Endodermal cell (in vitro differentiated cells): ENCODE measurements at regions not wholly inside any gene's neighbourhood (a gene's known extent, or its start where the extent isn't known, plus 50 kb on each side); places are given as distances from the start of the nearest gene placed in this dataset.

Experiments used
- DNase-seq: peaks from one replicate; pipeline ENCODE4 v3.0.0-alpha.2; 2017
- H3K27ac ChIP-seq: 2 replicates; pipeline ENCODE4 v1.5.1; 2013; ENCODE audit warnings: mild to moderate bottlenecking, low read depth, low read length, moderate library complexity
- H3K27me3 ChIP-seq: 2 replicates; pipeline ENCODE4 v1.6.1; 2013; ENCODE audit warnings: mild to moderate bottlenecking, low read length, moderate library complexity; ENCODE audit not compliant: insufficient read depth, control insufficient read depth, poor library complexity, severe bottlenecking
- H3K36me3 ChIP-seq: 2 replicates; pipeline ENCODE4 v1.7.0; 2013; ENCODE audit warnings: mild to moderate bottlenecking, low read length, moderate library complexity; ENCODE audit not compliant: control insufficient read depth, insufficient read depth
- H3K4me1 ChIP-seq: one replicate; pipeline ENCODE4 v1.7.0; 2013; ENCODE audit warnings: low read length; ENCODE audit not compliant: control insufficient read depth, insufficient read depth
- H3K4me3 ChIP-seq: 2 replicates; pipeline ENCODE4 v1.5.1; 2013; ENCODE audit warnings: mild to moderate bottlenecking, low read length, moderate library complexity
- H3K9ac ChIP-seq: 2 replicates; pipeline ENCODE4 v1.6.1; 2013; ENCODE audit warnings: mild to moderate bottlenecking, low read length, moderate library complexity; ENCODE audit not compliant: poor library complexity, severe bottlenecking; ENCODE audit errors: extremely low read depth
- H3K9me3 ChIP-seq: 2 replicates; pipeline ENCODE4 v1.6.1; 2013; ENCODE audit warnings: mild to moderate bottlenecking, low read length, moderate library complexity; ENCODE audit not compliant: control insufficient read depth
- H3K27ac Mint-ChIP-seq: 2 replicates; pipeline ENCODE4 v1.8.0; 2020; ENCODE audit warnings: mixed read lengths
- H3K27me3 Mint-ChIP-seq: 2 replicates; pipeline ENCODE4 v1.8.0; 2021; ENCODE audit warnings: mild to moderate bottlenecking, mixed read lengths; ENCODE audit not compliant: insufficient read depth
- H3K36me3 Mint-ChIP-seq: 2 replicates; pipeline ENCODE4 v1.8.0; 2020; ENCODE audit warnings: low read depth, mixed read lengths
- H3K4me1 Mint-ChIP-seq: 2 replicates; pipeline ENCODE4 v1.8.0; 2020; ENCODE audit warnings: mixed read lengths
- H3K4me3 Mint-ChIP-seq: 2 replicates; pipeline ENCODE4 v1.8.0; 2020; ENCODE audit warnings: mild to moderate bottlenecking, moderate library complexity, mixed read lengths
- H3K9me3 Mint-ChIP-seq: 2 replicates; pipeline ENCODE4 v1.8.0; 2020; ENCODE audit warnings: mild to moderate bottlenecking, mixed read lengths
- WGBS, 2 experiments: methylation state at CpG; one replicate each; pipeline versions ENCODE4 v1.1.5 to v1.1.7; 2013; ENCODE audit warnings: missing lambda C conversion rate in 2 of 2, mixed read lengths in 1 of 2; ENCODE audit not compliant: insufficient coverage in 1 of 2, insufficient read length in 1 of 2; 5-methylcytosine and 5-hydroxymethylcytosine counted together
- TF ChIP-seq, protein P1 (sequence below): fragments of 200-600 bp; sonication (generic); conservative IDR thresholded peaks from 2 replicates; pipeline ENCODE4 v1.5.0; 2021; ENCODE audit warnings: antibody characterized with exemption, mild to moderate bottlenecking

DNA sequence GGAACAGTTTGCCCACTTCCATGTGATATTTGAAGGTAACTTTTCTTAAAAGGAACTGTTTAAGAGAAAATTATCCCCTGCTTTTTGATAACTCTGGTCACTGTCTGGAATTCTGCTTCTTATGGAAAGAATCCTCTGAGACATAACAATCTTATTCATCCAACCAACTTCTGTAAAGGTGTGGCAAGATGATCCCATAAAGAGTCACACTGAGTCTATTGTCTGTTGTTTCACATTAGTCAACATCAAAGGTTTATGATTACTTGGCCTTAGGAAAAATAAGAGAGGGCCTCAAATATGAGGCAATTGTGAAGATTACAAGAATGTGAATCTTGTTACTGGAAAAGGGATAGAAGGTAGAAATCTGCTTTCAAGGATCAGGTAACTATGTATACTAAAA, 88.0 kb upstream of the MAGEB18 start:
- no peaks in the 10 kb centered on the region for H3K27me3 Mint-ChIP-seq

GRCh38 chrX:26070882-26071281, 67.3 kb upstream of the MAGEB18 start:
- Histone ChIP-seq H3K27ac (no peak overlapping the region), H3K27me3 (no peaks in the 10 kb centered on the region), H3K9ac (no peak overlapping the region), H3K4me3 (no peak overlapping the region), H3K4me1 (no peaks in the 10 kb centered on the region), H3K36me3 (no peaks in the 10 kb centered on the region), H3K9me3 (no peaks in the 10 kb centered on the region)
- Mint-ChIP-seq H3K27ac (no peak overlapping the region), H3K36me3 (no peaks in the 10 kb centered on the region), H3K4me1 (no peaks in the 10 kb centered on the region), H3K9me3 (peaks cover 43% of the 10 kb centered on the region), H3K27me3 (no peaks in the 10 kb centered on the region), H3K4me3 (no peak overlapping the region)
- DNase-seq, result no peak
- WGBS, 2 experiments, result 89% methylated on average over 5 of the region's 5 CpGs; no CpG with 5 or more reads in 1 of the 2 experiments
- TF ChIP-seq, protein P1, sequence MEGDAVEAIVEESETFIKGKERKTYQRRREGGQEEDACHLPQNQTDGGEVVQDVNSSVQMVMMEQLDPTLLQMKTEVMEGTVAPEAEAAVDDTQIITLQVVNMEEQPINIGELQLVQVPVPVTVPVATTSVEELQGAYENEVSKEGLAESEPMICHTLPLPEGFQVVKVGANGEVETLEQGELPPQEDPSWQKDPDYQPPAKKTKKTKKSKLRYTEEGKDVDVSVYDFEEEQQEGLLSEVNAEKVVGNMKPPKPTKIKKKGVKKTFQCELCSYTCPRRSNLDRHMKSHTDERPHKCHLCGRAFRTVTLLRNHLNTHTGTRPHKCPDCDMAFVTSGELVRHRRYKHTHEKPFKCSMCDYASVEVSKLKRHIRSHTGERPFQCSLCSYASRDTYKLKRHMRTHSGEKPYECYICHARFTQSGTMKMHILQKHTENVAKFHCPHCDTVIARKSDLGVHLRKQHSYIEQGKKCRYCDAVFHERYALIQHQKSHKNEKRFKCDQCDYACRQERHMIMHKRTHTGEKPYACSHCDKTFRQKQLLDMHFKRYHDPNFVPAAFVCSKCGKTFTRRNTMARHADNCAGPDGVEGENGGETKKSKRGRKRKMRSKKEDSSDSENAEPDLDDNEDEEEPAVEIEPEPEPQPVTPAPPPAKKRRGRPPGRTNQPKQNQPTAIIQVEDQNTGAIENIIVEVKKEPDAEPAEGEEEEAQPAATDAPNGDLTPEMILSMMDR, result no peak

More for the DNA sequence above, 88.0 kb upstream of the MAGEB18 start:
- Histone ChIP-seq H3K27ac (no peak overlapping the region), H3K4me3 (no peak overlapping the region), H3K4me1 (no peaks in the 10 kb centered on the region), H3K9me3 (no peaks in the 10 kb centered on the region), H3K9ac (no peak overlapping the region), H3K27me3 (no peaks in the 10 kb centered on the region), H3K36me3 (no peaks in the 10 kb centered on the region)
- Mint-ChIP-seq H3K4me1 (no peaks in the 10 kb centered on the region), H3K36me3 (peaks cover 4% of the 10 kb centered on the region), H3K9me3 (peaks cover 52% of the 10 kb centered on the region), H3K4me3 (no peak overlapping the region), H3K27ac (no peak overlapping the region)
- TF ChIP-seq, protein P1, result no peak
- no peak for DNase-seq

DNA sequence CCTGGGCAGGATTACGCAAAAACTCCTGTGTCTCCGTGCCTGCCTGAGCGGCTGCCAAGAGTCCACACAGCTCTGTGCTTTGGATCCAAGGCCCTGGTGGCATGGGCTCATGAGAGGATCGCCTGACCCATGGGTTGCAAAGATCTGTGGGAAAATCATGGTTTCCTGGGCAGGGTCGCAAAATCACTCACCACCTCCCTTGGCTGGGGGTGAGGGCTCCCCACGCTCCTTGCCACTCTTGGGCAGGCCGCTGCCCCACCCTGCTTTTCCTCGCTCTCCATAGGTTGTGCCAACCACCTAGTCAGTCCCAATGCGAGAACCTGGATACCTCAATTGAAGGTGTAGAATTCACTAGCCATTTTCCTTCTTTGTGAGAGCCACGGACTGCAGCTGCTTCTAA, 66.5 kb upstream of the MAGEB18 start:
- Mint-ChIP-seq H3K4me1 (no peaks in the 10 kb centered on the region), H3K27ac (no peak overlapping the region), H3K36me3 (no peaks in the 10 kb centered on the region), H3K9me3 (peaks cover 42% of the 10 kb centered on the region), H3K4me3 (no peak overlapping the region), H3K27me3 (no peaks in the 10 kb centered on the region)
- WGBS, 2 experiments, result 92% methylated on average over 10 of the region's 10 CpGs; no CpG with 5 or more reads in 1 of the 2 experiments
- no peak overlapping the region for H3K27ac ChIP-seq
- no peak for DNase-seq
- no peaks in the 10 kb centered on the region for H3K4me1 ChIP-seq
- no peak overlapping the region for H3K4me3 ChIP-seq
- TF ChIP-seq, protein P1, result no peak
- H3K36me3 ChIP-seq, result no peaks in the 10 kb centered on the region
- no peaks in the 10 kb centered on the region for H3K27me3 ChIP-seq
- H3K9me3 ChIP-seq, result no peaks in the 10 kb centered on the region
- H3K9ac ChIP-seq, result no peak overlapping the region
